Esophagus muscularis mucosa (tissue), 4 donors: ENCODE measurements at regions not wholly inside any gene's neighbourhood (a gene's known extent, or its start where the extent isn't known, plus 50 kb on each side); places are given as distances from the start of the nearest gene placed in this dataset.

Experiments used
- DNase-seq: peaks from one replicate; pipeline ENCODE4 v3.0.0-alpha.2; 2017; ENCODE audit errors: extremely low spot score
- H3K27ac ChIP-seq, 4 donors: fragments of 200-600 bp; sonication (generic); replicated peaks in 1 of 4; 1 replicate in 3 of 4; 2 replicates in 1 of 4; pipeline ENCODE4 v1.5.1; 2016 to 2019; ENCODE audit warnings: mild to moderate bottlenecking in 1 of 4
- H3K27me3 ChIP-seq, 4 donors: fragments of 200-600 bp; sonication (generic); one replicate each; pipeline versions ENCODE4 v1.5.1 to v1.6.0; 2016 to 2019
- H3K36me3 ChIP-seq, 4 donors: fragments of 200-600 bp; sonication (generic); one replicate each; pipeline ENCODE4 v1.5.1; 2016 to 2019
- H3K4me1 ChIP-seq, 4 donors: fragments of 200-600 bp; sonication (generic); one replicate each; pipeline ENCODE4 v1.5.1; 2016 to 2019
- H3K4me3 ChIP-seq, 4 donors: fragments of 200-600 bp; sonication (generic); 1 replicate in 2 of 4; 2 replicates in 2 of 4; pipeline ENCODE4 v1.5.1; 2016 to 2019; ENCODE audit warnings: mild to moderate bottlenecking in 4 of 4, moderate library complexity in 1 of 4
- H3K9me3 ChIP-seq, 4 donors: fragments of 200-600 bp; sonication (generic); 1 replicate in 3 of 4; 2 replicates in 1 of 4; pipeline ENCODE4 v1.5.1; 2016 to 2019
- CTCF ChIP-seq, 3 experiments: fragments of 200-600 bp in 2 of 3; fragments of 450-650 bp in 1 of 3; sonication (generic) in 2 of 3; IDR thresholded peaks; one replicate each; pipeline ENCODE4 v1.5.1; 2017 to 2019; ENCODE audit warnings: antibody characterized with exemption in 3 of 3, mild to moderate bottlenecking in 2 of 3, moderate library complexity in 1 of 3
- EP300 ChIP-seq: sonication (generic); formaldehyde crosslinking; IDR thresholded peaks from one replicate; pipeline ENCODE4 v1.6.1; 2017; ENCODE audit warnings: antibody characterized with exemption
- POLR2A ChIP-seq: fragments of 450-650 bp; IDR thresholded peaks from one replicate; pipeline ENCODE4 v1.6.1; 2017; ENCODE audit warnings: antibody characterized with exemption, moderate library complexity, mild to moderate bottlenecking, low read depth
- POLR2AphosphoS5 ChIP-seq, 2 donors: sonication (generic); formaldehyde crosslinking; IDR thresholded peaks; one replicate each; pipeline ENCODE4 v1.6.1; 2017; ENCODE audit warnings: antibody characterized with exemption in 2 of 2
- WGBS: methylation state at CpG from one replicate; pipeline ENCODE4 v1.1.5; 2018; 5-methylcytosine and 5-hydroxymethylcytosine counted together
- intact Hi-C: fragments of 100-400 bp; cut with DNase I; formaldehyde crosslinking; loops from one replicate; pipeline ENCODE4 v1.15.1; 2023

- DNase-seq: peak; percentile 74
- no peak for TF ChIP-seq EP300
- TF ChIP-seq CTCF (IDR thresholded peaks at IDR 0.05): no peak
- no peak for TF ChIP-seq POLR2A
- no peak for TF ChIP-seq POLR2AphosphoS5 (IDR thresholded peaks at IDR 0.05)
- 0% methylated on average over 1 of the region's 1 CpG for WGBS
- Histone ChIP-seq H3K9me3 (no peaks in the 10 kb centered on the region), H3K27ac (no peak overlapping the region), H3K27me3 (no peaks in the 10 kb centered on the region), H3K4me1 (no peaks in the 10 kb centered on the region), H3K36me3 (no peaks in the 10 kb centered on the region), H3K4me3 (no peak overlapping the region)
- intact Hi-C loops: no loop called here
Observed at GRCh38 chr2:121002597-121002996, 266.9 kb downstream of the GLI2 start.

- no peaks in the 10 kb centered on the region for H3K9me3 ChIP-seq
- H3K4me3 ChIP-seq: no peak overlapping the region
- no peaks in the 10 kb centered on the region for H3K4me1 ChIP-seq
- H3K27ac ChIP-seq: no peak overlapping the region
- DNase-seq: no peak
- no peaks in the 10 kb centered on the region for H3K27me3 ChIP-seq
- intact Hi-C loops: no loop called here
- H3K36me3 ChIP-seq: no peaks in the 10 kb centered on the region
- TF ChIP-seq EP300 (no peak), CTCF (IDR thresholded peaks at IDR 0.05) (no peak), POLR2AphosphoS5 (IDR thresholded peaks at IDR 0.05) (no peak), POLR2A (no peak)
- 90% methylated on average over 5 of the region's 5 CpGs for WGBS
Observed at GRCh38 chr2:121003391-121003790, 267.7 kb downstream of the GLI2 start.

- peak; percentile 82 for DNase-seq
- no peaks in the 10 kb centered on the region for H3K4me1 ChIP-seq
- no peaks in the 10 kb centered on the region for H3K36me3 ChIP-seq
- TF ChIP-seq EP300: no peak
- TF ChIP-seq CTCF (IDR thresholded peaks at IDR 0.05): no peak
- no peak for TF ChIP-seq POLR2A
- TF ChIP-seq POLR2AphosphoS5 (IDR thresholded peaks at IDR 0.05): no peak
- H3K27me3 ChIP-seq: no peaks in the 10 kb centered on the region
- WGBS: 79% methylated on average over 5 of the region's 5 CpGs
- no peaks in the 10 kb centered on the region for H3K9me3 ChIP-seq
- intact Hi-C loops: no loop called here
- H3K27ac ChIP-seq: no peak overlapping the region
- H3K4me3 ChIP-seq: no peak overlapping the region
Observed at GRCh38 chr2:121004359-121004758, 268.7 kb downstream of the GLI2 start.

GRCh38 chr2:121004950-121005349, 269.3 kb downstream of the GLI2 start:
- no peaks in the 10 kb centered on the region for H3K4me1 ChIP-seq
- no peaks in the 10 kb centered on the region for H3K27me3 ChIP-seq
- no peaks in the 10 kb centered on the region for H3K36me3 ChIP-seq
- TF ChIP-seq CTCF (IDR thresholded peaks at IDR 0.05) (no peak), EP300 (no peak), POLR2A (no peak), POLR2AphosphoS5 (IDR thresholded peaks at IDR 0.05) (no peak)
- no peak for DNase-seq
- no peak overlapping the region for H3K4me3 ChIP-seq
- H3K9me3 ChIP-seq: no peaks in the 10 kb centered on the region
- H3K27ac ChIP-seq: no peak overlapping the region
- WGBS: 72% methylated on average over 6 of the region's 6 CpGs
- intact Hi-C loops: no loop called here

GRCh38 chr2:121005453-121005852, 269.8 kb downstream of the GLI2 start:
- Histone ChIP-seq H3K27ac (no peak overlapping the region), H3K27me3 (no peaks in the 10 kb centered on the region), H3K9me3 (no peaks in the 10 kb centered on the region), H3K36me3 (no peaks in the 10 kb centered on the region), H3K4me1 (no peaks in the 10 kb centered on the region), H3K4me3 (no peak overlapping the region)
- TF ChIP-seq POLR2AphosphoS5 (IDR thresholded peaks at IDR 0.05) (no peak), EP300 (no peak), CTCF (IDR thresholded peaks at IDR 0.05) (no peak), POLR2A (no peak)
- DNase-seq: no peak
- intact Hi-C loops: no loop called here
- 58% methylated on average over 3 of the region's 3 CpGs for WGBS
